Tibial nerve (tissue), 3 donors: ENCODE measurements at regions not wholly inside any gene's neighbourhood (a gene's known extent, or its start where the extent isn't known, plus 50 kb on each side); places are given as distances from the start of the nearest gene placed in this dataset.

Experiments used
- CTCF ChIP-seq, 5 experiments: fragments of 200-600 bp in 3 of 5; fragments of 450-650 bp in 2 of 5; sonication (generic) in 3 of 5; IDR thresholded peaks; one replicate each; pipeline ENCODE4 v1.5.1; 2016 to 2019; ENCODE audit warnings: antibody characterized with exemption in 5 of 5, mild to moderate bottlenecking in 3 of 5, moderate library complexity in 2 of 5
- POLR2A ChIP-seq, 2 donors: fragments of 450-650 bp; IDR thresholded peaks; one replicate each; pipeline ENCODE4 v1.6.1; 2017; ENCODE audit warnings: antibody characterized with exemption in 2 of 2, mild to moderate bottlenecking in 2 of 2, moderate library complexity in 2 of 2

- TF ChIP-seq CTCF (IDR thresholded peaks at IDR 0.05) (no peak), POLR2A (IDR thresholded peaks at IDR 0.05) (no peak)
These were observed 59.8 kb upstream of the SEPTIN5 start for GRCh38 chr22:19654338-19654987.
